CD4-positive, alpha-beta T cell treated with Interleukin-17A for 4 hours (primary cell): ENCODE measurements at regions not wholly inside any gene's neighbourhood (a gene's known extent, or its start where the extent isn't known, plus 50 kb on each side); places are given as distances from the start of the nearest gene placed in this dataset.
"Not testable (repeated sequence)": the region's sequence is repeated elsewhere in the genome, so short reads cannot be mapped to it uniquely, and the experiment has no call there.

Source experiments
- DNase-seq: peaks from one replicate; pipeline ENCODE4 v3.0.0-alpha.2; 2020; ENCODE audit warnings: mixed read lengths

DNA sequence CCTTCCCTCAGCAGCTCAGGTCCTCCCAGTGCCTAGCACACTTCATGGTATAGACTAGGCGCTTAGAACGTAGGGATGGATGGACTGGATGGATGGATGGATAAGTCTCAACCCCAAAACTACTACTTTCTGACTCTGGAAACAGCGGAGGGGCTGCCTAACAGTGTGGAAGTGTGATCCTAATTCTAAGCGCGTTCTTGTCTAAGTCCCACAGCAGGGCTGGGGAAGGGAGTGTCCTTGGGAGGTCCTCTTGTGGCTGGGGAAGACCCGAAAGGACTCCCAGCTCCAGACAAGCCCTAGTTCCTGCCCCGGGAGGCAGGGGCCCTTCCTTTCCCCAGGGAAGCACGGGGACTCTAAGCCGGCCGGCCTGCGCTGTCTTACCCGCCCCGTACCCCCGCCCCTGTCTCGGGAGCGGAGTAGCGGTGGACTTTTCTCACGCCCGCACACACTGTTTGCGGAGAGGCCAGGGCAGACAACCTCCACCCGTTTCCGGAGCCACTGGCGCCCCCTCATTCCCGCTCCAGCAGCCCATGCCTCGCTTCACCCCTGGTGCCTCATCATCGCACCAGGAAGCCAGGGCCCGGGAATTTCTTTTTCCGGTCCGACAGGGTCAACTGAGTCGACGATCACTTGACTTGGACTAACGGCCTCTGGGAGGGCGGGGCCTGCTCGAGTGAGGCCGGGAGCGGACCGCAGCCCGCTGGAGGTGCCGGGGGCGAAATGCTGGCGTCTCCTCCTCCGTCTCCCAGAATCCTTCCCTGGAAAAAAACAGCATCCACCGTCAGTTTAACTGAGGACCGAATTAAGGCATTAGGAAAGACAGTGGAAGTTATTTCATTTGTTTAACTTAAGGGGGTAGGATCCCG, 133.3 kb downstream of the TBC1D2B start:
- peak; percentile 64 for DNase-seq

- DNase-seq = no peak
These were observed 134.8 kb downstream of the TBC1D2B start for GRCh38 chr15:77942611-77943211.

GRCh38 chr15:77941090-77941827, 136.3 kb downstream of the TBC1D2B start:
- not testable (repeated sequence) for DNase-seq

- no peak for DNase-seq
These were observed 137.0 kb downstream of the TBC1D2B start for GRCh38 chr15:77940381-77940947.

DNA sequence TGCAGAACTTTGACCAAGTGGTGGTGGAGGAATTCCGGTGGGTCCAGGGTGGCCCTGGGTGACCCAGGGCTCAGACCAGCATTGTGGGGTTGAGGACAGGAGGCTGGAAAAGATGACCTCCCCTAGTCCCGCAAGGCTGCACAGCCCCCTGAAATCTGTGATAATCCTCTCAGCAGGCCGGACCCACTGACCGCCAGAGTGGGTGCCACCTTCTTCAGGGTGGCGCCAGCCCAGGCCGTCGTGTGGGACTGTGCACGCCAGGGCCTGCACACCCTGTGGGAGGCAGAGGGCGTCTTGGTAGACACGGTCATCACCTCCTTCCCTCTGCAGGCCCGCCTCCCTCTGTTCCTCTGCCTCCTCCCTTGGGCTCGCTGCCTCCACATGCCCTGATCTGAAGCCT, 137.7 kb downstream of the TBC1D2B start:
- DNase-seq = no peak

DNA sequence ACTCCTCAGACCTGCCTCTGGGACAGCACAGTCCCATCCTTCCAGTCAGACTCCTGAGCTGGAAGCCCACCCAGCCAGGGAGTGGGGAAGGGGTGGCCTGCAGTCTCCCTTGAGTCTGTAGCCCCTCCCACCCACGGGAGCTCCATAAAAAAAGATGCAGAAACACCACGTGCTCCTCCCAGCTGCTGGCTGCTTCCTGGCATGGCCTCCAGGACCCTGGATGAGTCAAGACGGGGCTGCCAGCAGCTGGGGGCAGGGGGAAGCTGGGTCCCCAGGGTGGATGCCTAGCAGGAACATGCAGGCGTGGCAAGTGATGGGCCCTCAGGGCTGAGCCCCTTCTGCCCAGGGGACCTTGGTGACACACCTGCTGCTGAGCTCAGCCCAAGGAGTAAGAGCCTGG, 138.5 kb downstream of the TBC1D2B start:
- DNase-seq = not testable (repeated sequence)

- not testable (repeated sequence) for DNase-seq
These were observed 139.0 kb downstream of the TBC1D2B start for GRCh38 chr15:77938546-77938945.

DNA sequence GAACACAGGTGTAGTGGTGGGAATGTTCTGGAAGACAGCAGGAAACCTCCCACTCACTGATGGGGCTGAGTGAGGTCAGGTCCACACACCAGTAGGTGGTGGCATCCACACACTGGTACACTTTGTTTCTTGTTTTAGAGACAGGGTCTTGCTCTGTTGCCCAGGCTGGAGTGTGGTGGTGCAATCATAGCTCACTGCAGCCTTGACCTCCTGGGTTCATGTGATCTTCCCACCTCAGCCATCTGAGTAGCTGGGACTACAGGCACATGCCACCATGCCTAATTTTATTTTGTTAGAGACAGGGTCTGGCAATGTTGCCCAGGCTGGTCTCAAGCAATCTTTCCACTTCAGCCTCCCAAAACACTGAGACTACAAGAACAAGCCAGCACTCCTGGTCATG, 140.9 kb downstream of the TBC1D2B start:
- not testable (repeated sequence) for DNase-seq

- not testable (repeated sequence) for DNase-seq
These were observed 143.0 kb downstream of the TBC1D2B start for GRCh38 chr15:77934516-77934915.

DNA sequence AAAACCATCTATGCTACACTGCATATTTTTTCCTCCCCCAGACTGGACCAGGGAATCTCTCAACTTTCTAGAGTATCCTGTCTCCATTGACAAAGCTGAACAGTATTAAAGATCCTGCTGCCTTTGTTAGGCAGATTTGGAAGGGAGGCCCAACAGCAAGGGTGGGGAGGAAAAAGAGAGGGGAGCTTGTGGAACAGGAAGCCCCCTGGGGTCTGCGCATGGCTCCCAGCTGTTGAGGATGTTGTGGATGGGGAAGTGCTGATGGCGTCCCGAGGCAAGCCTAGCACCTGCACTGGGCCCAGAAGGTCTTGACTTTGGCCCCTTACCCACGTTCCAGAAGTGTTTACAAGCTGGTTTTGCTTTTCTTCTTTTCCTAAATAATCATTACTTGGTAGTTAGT, 146.6 kb downstream of the TBC1D2B start:
- not testable (repeated sequence) for DNase-seq

DNA sequence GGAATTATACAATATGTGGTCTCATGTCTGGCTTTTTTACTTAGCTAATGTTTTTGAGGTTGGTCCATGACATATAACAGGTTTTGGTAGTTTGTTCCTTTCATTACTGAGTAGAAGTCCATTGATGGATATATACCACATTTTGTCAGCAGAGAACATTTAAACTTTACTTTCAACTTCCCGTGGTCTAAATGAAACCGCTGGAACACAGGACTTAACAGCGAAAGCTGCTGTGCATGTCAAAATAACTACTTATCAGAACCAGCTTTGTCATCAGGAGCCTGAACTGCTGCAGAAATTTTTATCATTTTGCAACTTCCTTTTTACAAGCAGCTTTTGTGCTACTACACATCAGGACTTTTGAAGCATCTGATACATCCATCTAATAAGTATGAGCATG, 147.0 kb downstream of the TBC1D2B start:
- not testable (repeated sequence) for DNase-seq

DNA sequence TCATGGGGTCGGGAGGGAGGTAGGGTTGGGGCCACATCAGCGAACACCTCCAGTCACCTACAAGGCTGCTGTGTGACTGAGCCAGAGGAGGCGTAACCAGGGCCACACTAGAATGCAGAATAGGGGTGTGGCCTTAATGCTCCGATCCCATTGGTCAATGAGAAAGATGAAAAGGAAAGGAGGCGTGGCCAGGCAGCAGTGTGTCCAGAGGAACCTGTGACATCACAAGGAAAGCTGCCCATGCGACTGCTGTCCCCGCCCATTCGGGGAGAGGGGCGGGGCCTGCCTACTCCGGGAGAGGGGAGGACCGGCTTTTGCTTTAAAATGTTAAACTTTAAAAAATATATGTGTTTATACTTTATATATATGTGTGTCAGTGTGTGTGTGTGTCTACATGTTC, 150.7 kb downstream of the TBC1D2B start:
- not testable (repeated sequence) for DNase-seq

DNA sequence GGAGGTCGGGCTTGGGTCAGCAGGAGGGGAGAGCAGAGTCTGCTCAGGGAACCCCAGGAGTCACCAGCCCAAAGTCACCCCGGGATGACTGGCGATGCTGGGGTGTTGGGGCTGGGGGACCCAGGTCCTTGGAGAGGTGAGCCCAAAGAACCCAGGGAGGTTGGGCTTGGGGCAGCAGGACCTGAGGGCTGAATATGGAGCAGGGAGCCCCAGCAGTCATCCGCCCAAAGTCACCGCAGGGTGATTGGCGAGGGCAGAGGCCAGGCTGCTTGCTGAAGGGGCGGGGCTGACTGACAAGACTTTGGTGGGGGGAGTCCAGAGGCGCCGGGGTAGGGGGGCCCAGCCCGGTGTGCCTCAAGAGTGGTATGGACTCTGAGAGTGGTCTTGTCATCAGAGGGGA, 151.2 kb downstream of the TBC1D2B start:
- DNase-seq = not testable (repeated sequence)

DNA sequence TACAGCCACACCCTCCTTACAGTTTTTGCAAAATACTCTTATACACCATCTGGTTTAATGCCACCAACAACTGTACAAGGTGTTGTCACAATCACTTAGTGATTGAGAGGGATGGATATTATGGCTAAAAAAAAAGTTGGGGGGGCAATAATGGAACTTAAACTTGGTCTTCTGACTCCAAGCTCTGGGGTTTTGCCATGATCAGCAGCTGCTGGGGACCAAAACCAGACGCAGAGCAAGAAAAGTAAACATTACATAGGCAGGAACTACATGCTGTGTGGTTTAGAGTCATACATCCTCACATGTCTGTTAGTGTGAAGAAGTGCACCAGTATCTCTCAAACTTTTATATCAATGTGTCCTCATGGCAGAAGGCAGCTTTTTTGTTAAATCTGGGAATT, 152.4 kb downstream of the TBC1D2B start:
- not testable (repeated sequence) for DNase-seq

DNA sequence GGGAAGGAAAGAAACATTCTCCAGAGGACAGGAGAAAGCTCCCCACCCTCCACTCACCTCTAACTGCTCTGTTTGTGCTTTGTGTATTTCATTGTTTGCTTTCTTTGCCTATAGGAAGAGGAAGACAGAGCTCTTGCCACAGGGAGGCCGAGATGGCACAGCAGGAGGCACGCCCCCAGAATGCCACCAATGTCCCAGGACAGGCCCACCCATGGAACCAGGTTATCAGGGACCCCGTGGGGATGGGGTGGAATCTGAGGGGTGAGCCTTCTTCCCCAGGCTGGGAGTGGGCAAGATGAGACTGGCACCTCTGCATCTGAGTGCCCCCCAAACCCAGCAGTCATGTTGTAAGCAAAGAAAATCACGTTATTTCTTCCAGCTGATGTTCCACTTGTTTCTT, 155.8 kb downstream of the TBC1D2B start:
- no peak for DNase-seq

DNA sequence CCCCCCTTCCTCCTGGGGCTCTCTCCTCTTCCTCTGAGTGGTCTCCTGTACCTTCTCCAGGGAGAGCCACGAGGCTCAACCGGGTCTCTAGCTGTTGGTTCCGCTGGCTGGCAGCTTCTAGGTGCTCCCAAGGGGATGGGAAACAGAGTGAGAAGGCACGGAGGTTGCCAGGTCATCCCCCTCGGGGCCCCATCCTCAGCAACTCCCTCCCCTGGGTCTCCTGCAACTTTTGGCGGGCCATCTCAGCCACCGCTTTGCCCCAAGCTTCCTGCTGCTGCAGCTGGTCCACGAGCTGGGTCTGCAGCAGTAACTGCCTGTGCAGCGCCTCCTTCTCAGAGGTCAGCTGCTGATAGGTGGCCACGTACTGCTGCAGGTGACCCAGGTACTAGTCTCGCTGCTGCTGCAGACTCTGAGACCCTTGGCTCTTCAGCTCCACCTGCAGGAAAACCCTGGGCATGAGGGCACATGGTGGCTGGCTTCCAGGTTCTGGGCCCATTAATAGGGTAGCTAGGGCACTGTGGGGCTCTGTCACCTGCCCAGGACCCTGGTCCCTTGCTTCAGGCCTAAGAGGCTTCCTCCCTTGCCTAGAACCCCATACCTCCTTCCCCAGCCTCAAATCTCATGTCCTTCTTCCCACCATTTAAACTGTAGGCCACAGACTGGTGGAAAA, 160.4 kb downstream of the TBC1D2B start:
- not testable (repeated sequence) for DNase-seq

DNA sequence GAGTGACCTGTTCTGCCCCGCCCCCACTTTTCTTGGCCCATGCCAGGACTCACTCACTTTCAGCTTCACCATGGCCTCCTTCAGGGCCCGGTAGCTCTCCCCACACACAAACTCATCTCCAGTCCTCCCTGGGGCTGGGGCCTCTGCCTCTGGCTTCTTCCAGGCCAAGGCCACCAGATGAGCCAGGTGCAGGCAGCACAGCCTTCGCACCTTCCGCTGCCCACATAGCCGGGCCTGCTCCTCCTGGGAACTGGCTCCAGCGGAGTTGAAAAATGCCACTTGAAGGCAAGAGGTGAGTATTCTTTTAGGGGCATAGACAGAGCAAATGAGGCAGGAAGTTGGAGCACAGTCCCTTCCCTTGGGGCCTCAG, 161.6 kb downstream of the TBC1D2B start:
- DNase-seq = not testable (repeated sequence)

DNA sequence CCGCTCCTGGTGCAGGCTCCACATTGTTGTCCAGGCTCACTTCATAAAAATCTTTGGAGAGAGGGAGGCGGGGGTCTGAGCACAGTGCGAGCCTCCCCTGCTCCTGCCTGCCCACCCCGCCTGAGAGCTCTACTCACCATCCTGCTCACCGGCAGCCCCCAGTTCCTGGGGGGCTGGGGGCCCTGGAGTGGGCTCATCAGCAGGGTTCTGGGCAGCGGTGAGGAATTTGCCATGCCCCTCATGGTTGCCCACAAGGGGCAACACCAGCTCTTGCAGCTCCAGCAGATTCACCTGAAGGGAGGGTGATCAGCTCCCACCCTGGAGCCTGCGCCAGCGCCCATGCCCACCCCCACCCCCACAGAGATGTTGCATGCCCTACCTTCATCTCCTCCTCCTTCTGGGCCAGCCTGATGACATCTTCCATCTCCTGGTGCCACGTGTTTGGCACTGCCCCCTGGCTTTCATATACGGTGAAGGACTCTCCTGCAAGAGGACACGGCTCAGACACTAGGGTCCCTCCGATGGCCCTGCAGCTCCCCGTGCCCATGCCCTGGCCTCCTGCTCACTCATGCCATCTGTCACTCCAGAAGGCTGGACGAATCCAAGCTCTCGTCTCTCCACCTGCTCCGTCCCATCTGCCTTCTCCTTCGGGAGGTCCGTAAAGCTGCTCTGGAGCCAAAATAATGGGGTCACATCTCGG, 162.1 kb downstream of the TBC1D2B start:
- DNase-seq = no peak

DNA sequence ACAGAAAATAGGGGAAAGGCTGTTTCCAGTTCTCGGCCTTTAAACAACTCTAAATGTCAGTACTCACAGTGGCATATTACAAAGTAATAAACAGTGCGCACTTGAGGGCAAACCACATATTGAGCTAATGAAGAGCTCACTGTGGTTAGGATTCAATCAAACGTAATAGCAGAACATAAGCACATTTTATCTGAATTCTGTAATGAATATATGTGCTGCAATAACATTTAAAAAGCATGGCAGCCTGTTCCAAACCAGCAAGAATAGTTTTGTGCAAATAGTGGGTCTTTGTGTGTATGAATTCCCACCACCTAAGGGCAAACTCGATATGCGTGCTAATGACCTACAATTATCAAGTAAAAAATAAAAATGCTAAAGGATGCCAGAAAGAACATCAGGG, 163.0 kb downstream of the TBC1D2B start:
- DNase-seq = not testable (repeated sequence)

- peak; percentile 76 for DNase-seq
These were observed 167.2 kb downstream of the TBC1D2B start for GRCh38 chr15:77910030-77910911.
